ENCODE measurements at regions not wholly inside any gene's neighbourhood (a gene's known extent, or its start where the extent isn't known, plus 50 kb on each side); places are given as distances from the start of the nearest gene placed in this dataset.
"Not testable (repeated sequence)": the region's sequence is repeated elsewhere in the genome, so short reads cannot be mapped to it uniquely, and the experiment has no call there.

- Mint-ChIP-seq H3K4me3 (no peak overlapping the region), H3K9me3 (peaks cover 12% of the 10 kb centered on the region), H3K36me3 (no peaks in the 10 kb centered on the region), H3K27ac (no peak overlapping the region), H3K4me1 (no peaks in the 10 kb centered on the region)
- DNase-seq (ENCODE audit: low spot score in 2 of 2) (no peak), ATAC-seq (no peak)
Measured at GRCh38 chr2:4780679-4781078, 911.5 kb upstream of the SOX11 start.

DNA sequence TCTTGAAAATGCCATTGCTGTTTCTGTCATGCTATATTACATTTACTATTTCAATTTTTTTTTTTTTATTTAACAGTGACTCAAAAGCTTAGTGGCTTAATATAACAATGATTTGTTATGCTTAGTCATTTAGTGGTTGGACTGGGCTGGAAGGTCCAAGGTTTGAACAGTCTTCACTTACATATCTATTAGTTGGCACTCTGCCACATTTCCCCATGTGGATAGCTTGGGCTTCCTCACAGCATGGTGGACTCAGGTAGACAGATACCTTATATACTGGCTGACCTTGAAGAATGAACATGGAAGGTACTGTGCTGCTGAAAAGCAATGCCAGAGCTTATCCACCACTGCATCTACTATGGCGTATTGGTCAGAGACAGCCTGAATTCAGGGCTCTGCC lies 909.5 kb upstream of the SOX11 start:
- Mint-ChIP-seq H3K9me3 (peaks cover 22% of the 10 kb centered on the region), H3K36me3 (no peaks in the 10 kb centered on the region), H3K4me1 (no peaks in the 10 kb centered on the region), H3K4me3 (no peak overlapping the region), H3K27ac (no peak overlapping the region)
- DNase-seq (ENCODE audit: low spot score in 2 of 2): no peak
- no peak for ATAC-seq

DNA sequence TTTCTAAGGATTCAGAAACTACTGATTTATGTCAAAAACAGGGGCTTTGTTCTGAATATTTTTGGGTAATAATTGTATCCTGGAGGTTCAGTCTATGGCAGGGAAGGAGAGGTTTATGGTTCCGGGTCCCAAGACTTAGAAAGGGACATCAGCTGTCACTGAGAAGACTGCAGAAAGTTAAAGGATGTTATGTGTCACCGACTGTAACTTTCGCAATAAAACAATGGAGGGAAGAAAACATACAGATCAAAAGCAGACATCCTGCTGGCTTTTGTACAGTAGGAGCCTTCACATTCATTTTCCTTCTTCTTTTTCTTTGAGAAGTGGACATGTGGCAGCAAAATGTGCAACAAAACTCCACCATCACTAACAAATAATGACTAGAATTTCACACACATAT lies 900.7 kb upstream of the SOX11 start:
- H3K9me3 Mint-ChIP-seq: peaks cover 20% of the 10 kb centered on the region
- H3K27ac Mint-ChIP-seq: no peak overlapping the region

DNA sequence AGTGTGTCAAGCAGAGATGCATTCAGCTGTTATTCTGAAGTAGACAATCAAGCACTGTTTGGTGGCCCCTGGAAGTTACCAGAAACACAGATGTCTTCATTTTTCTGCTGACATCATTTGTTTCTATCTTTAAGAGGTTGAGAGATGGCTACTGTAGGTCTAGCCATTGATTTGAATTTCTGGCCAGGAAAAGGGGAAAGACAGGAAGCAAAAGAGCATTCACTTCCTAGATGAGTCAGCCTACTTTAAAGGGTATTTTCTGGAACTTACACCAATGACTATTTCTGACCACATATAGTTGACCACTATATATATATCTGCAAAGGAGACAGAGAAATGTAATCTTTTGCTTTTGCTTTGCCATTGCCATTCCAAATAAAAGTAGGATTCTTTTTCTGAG lies 900.1 kb upstream of the SOX11 start:
- H3K4me1 Mint-ChIP-seq: no peaks in the 10 kb centered on the region
- peaks cover 18% of the 10 kb centered on the region for H3K9me3 Mint-ChIP-seq
- no peak overlapping the region for H3K27ac Mint-ChIP-seq
- H3K4me3 Mint-ChIP-seq: no peak overlapping the region
- DNase-seq (ENCODE audit: low spot score in 2 of 2) (no peak), ATAC-seq (no peak)
- no peaks in the 10 kb centered on the region for H3K36me3 Mint-ChIP-seq

More for the DNA sequence above, 900.7 kb upstream of the SOX11 start:
- Mint-ChIP-seq H3K36me3 (no peaks in the 10 kb centered on the region), H3K4me3 (no peak overlapping the region), H3K4me1 (no peaks in the 10 kb centered on the region)
- DNase-seq (ENCODE audit: low spot score in 2 of 2) (no peak), ATAC-seq (no peak)

- H3K4me3 Mint-ChIP-seq: no peak overlapping the region
- ATAC-seq (no peak), DNase-seq (ENCODE audit: low spot score in 2 of 2) (no peak)
- H3K9me3 Mint-ChIP-seq: peaks cover 15% of the 10 kb centered on the region
- H3K4me1 Mint-ChIP-seq: no peaks in the 10 kb centered on the region
- H3K36me3 Mint-ChIP-seq: no peaks in the 10 kb centered on the region
- no peak overlapping the region for H3K27ac Mint-ChIP-seq
Measured at GRCh38 chr2:4803396-4803795, 888.8 kb upstream of the SOX11 start.

GRCh38 chr2:4814137-4814536 lies 878.0 kb upstream of the SOX11 start:
- H3K4me3 Mint-ChIP-seq; ATAC-seq; H3K36me3 Mint-ChIP-seq; DNase-seq (ENCODE audit: low spot score in 2 of 2); H3K27ac Mint-ChIP-seq; H3K4me1 Mint-ChIP-seq: not testable (repeated sequence)
- peaks cover 25% of the 10 kb centered on the region for H3K9me3 Mint-ChIP-seq

DNA sequence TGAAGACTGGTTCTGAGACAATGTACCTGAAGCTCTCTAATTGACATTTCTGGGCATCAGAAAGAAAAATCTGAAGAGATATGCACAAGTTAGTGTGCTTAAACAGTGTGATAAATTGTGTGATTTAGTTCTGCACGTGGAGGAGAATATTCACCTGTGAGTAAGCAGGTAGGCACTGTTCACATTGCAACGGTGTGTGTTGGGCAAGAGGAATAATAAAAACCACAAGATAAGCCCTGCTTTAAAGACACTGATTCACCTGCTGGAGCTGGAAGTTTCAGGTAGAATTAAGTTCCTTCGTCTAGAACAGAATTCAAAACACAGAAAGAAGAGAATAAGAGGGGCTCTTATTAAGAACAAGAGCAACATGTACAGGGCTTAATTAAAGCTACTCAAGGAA lies 864.3 kb upstream of the SOX11 start:
- no peak for DNase-seq (ENCODE audit: low spot score in 2 of 2)
- no peaks in the 10 kb centered on the region for H3K4me1 Mint-ChIP-seq
- H3K27ac Mint-ChIP-seq: no peak overlapping the region
- H3K4me3 Mint-ChIP-seq: no peak overlapping the region
- no peak for ATAC-seq
- H3K36me3 Mint-ChIP-seq: no peaks in the 10 kb centered on the region
- H3K9me3 Mint-ChIP-seq: peaks cover 9% of the 10 kb centered on the region

- peaks cover 9% of the 10 kb centered on the region for H3K9me3 Mint-ChIP-seq
- no peak overlapping the region for H3K4me3 Mint-ChIP-seq
- no peak for DNase-seq (ENCODE audit: low spot score in 2 of 2)
- no peaks in the 10 kb centered on the region for H3K36me3 Mint-ChIP-seq
- H3K4me1 Mint-ChIP-seq: no peaks in the 10 kb centered on the region
- H3K27ac Mint-ChIP-seq: no peak overlapping the region
- no peak for ATAC-seq
Measured at GRCh38 chr2:4828682-4829374, 863.4 kb upstream of the SOX11 start.

- Mint-ChIP-seq H3K4me3 (no peak overlapping the region), H3K4me1 (no peaks in the 10 kb centered on the region), H3K9me3 (peaks cover 6% of the 10 kb centered on the region), H3K27ac (no peak overlapping the region), H3K36me3 (no peaks in the 10 kb centered on the region)
- ATAC-seq (no peak), DNase-seq (ENCODE audit: low spot score in 2 of 2) (no peak)
Measured at GRCh38 chr2:4831751-4832150, 860.4 kb upstream of the SOX11 start.

GRCh38 chr2:4832642-4833041 lies 859.5 kb upstream of the SOX11 start:
- Mint-ChIP-seq H3K36me3 (no peaks in the 10 kb centered on the region), H3K4me1 (no peaks in the 10 kb centered on the region), H3K27ac (no peak overlapping the region), H3K4me3 (no peak overlapping the region), H3K9me3 (peaks cover 11% of the 10 kb centered on the region)
- DNase-seq (ENCODE audit: low spot score in 2 of 2) (no peak), ATAC-seq (no peak)

GRCh38 chr2:4838626-4839025 lies 853.6 kb upstream of the SOX11 start:
- no peak for DNase-seq (ENCODE audit: low spot score in 2 of 2)

DNA sequence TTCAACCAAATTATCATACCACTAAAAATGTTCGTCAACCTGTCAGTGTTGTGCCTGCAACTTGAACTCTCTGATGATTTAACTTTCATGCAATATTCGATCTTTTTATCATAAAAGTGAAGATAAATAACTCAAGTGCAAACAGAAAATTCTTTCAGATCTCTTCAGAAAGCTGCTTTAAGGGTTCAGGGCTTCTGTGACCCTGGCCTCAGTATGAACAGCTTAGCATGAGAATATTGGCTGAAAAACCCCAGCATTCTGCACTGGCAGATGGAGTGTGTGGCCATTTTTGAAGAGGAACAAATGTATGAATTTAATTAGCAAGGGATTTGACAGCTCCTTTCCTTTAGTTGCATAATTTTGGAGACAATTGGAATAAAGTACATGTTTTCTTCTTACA lies 851.4 kb upstream of the SOX11 start:
- ATAC-seq (no peak), DNase-seq (ENCODE audit: low spot score in 2 of 2) (no peak)
- Mint-ChIP-seq H3K9me3 (peaks cover 30% of the 10 kb centered on the region), H3K27ac (no peak overlapping the region), H3K4me3 (no peak overlapping the region), H3K4me1 (no peaks in the 10 kb centered on the region), H3K36me3 (no peaks in the 10 kb centered on the region)

More at GRCh38 chr2:4838626-4839025, 853.6 kb upstream of the SOX11 start:
- no peak overlapping the region for H3K4me3 Mint-ChIP-seq
- H3K27ac Mint-ChIP-seq: no peak overlapping the region
- H3K36me3 Mint-ChIP-seq: no peaks in the 10 kb centered on the region
- H3K9me3 Mint-ChIP-seq: peaks cover 23% of the 10 kb centered on the region
- no peak for ATAC-seq
- no peaks in the 10 kb centered on the region for H3K4me1 Mint-ChIP-seq

DNA sequence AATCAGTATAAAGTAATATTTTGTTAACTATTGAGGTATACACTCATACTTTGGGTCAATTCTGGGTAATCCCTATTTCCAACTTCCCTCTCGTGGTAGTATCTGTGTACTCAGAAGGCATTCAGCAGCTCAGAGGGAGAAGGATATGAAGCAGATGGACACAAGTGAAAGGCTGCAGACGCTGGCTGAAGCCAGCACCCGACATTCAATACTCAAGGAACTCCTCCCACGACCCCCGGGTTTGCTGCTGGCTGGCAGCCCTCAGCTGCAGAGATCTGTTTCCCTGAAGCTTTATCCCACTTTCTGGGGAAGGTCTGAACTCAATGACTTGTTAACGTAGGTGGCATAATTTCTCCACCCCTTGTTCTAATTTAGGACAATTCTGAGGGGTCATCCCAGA lies 847.3 kb upstream of the SOX11 start:
- H3K36me3 Mint-ChIP-seq: no peaks in the 10 kb centered on the region
- no peak overlapping the region for H3K4me3 Mint-ChIP-seq
- ATAC-seq (no peak), DNase-seq (ENCODE audit: low spot score in 2 of 2) (no peak)
- H3K27ac Mint-ChIP-seq: no peak overlapping the region
- H3K4me1 Mint-ChIP-seq: no peaks in the 10 kb centered on the region
- peaks cover 22% of the 10 kb centered on the region for H3K9me3 Mint-ChIP-seq

- DNase-seq (ENCODE audit: low spot score in 2 of 2): no peak
- Mint-ChIP-seq H3K4me1 (no peaks in the 10 kb centered on the region), H3K9me3 (peaks cover 5% of the 10 kb centered on the region), H3K27ac (no peak overlapping the region), H3K36me3 (no peaks in the 10 kb centered on the region), H3K4me3 (no peak overlapping the region)
- no peak for ATAC-seq
Measured at GRCh38 chr2:4862031-4862430, 830.2 kb upstream of the SOX11 start.

- no peak for ATAC-seq
- Mint-ChIP-seq H3K9me3 (peaks cover 5% of the 10 kb centered on the region), H3K27ac (no peak overlapping the region), H3K4me3 (no peak overlapping the region), H3K36me3 (no peaks in the 10 kb centered on the region), H3K4me1 (no peaks in the 10 kb centered on the region)
- DNase-seq (ENCODE audit: low spot score in 2 of 2): no peak
Measured at GRCh38 chr2:4866198-4866597, 826.0 kb upstream of the SOX11 start.

DNA sequence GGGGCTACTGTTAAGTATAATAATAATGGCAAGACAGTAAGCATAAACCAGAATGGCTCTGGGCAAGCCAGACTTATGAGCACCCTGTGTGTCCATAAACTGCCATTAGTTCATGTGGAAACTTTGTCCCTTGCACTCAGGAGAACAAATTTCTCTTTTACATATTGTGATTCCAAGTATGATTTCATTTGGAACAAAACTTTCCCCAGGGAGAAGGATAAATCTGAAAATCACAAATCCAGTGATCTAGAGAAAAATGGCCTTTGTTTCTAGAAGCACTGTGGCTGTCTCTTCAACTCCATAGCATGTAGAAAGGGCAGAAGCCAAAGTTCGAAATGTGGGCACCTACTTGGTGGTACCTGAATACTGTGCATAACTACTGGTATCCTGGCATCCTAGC lies 823.7 kb upstream of the SOX11 start:
- Mint-ChIP-seq H3K27ac (no peak overlapping the region), H3K4me3 (no peak overlapping the region), H3K36me3 (no peaks in the 10 kb centered on the region), H3K9me3 (no peaks in the 10 kb centered on the region), H3K4me1 (no peaks in the 10 kb centered on the region)
- DNase-seq (ENCODE audit: low spot score in 2 of 2): no peak
- no peak for ATAC-seq

DNA sequence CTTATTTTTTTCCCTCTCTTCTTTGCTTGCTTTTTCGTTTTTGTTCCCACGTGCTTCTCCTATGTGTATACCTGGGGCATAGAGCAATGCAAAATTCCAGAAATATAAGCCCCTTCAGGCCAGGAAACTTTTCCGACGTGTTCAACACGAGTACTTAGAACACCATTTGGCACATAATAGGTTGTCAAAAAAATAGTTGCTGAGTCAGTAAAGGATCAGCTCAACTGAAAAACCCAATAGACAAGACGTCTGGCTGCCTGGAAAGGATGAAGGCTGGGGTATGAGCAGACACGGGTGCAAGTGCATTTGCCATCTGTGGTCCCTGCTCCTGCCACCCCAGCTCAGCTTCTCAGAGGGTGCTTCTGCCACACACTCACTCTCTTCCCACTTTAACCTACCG lies 823.0 kb upstream of the SOX11 start:
- no peak overlapping the region for H3K4me3 Mint-ChIP-seq
- peaks cover 2% of the 10 kb centered on the region for H3K9me3 Mint-ChIP-seq
- H3K27ac Mint-ChIP-seq: no peak overlapping the region
- ATAC-seq (no peak), DNase-seq (ENCODE audit: low spot score in 2 of 2) (no peak)
- H3K4me1 Mint-ChIP-seq: no peaks in the 10 kb centered on the region
- no peaks in the 10 kb centered on the region for H3K36me3 Mint-ChIP-seq
